Trophoblast cell (in vitro differentiated cells and primary cell): ENCODE measurements at regions not wholly inside any gene's neighbourhood (a gene's known extent, or its start where the extent isn't known, plus 50 kb on each side); places are given as distances from the start of the nearest gene placed in this dataset.

Source experiments
- DNase-seq, 2 donors: peaks; one replicate each; pipeline ENCODE4 v3.0.0-alpha.2; 2016
- H2AFZ ChIP-seq: 2 replicates; pipeline ENCODE4 v1.6.1; 2013; ENCODE audit warnings: low read length, moderate library complexity, mild to moderate bottlenecking; ENCODE audit not compliant: insufficient read depth, poor library complexity
- H2AK5ac ChIP-seq: 2 replicates; pipeline ENCODE4 v1.6.1; 2013; ENCODE audit warnings: mild to moderate bottlenecking, low read length
- H2BK120ac ChIP-seq: 2 replicates; pipeline ENCODE4 v1.6.1; 2013; ENCODE audit warnings: low read length, mild to moderate bottlenecking, moderate library complexity; ENCODE audit not compliant: insufficient read depth, poor library complexity
- H2BK12ac ChIP-seq: 2 replicates; pipeline ENCODE4 v1.6.1; 2013; ENCODE audit warnings: mild to moderate bottlenecking, low read length, moderate library complexity
- H2BK5ac ChIP-seq: 2 replicates; pipeline ENCODE4 v1.6.1; 2013; ENCODE audit warnings: low read length, low read depth, moderate library complexity, mild to moderate bottlenecking; ENCODE audit not compliant: poor library complexity
- H3K14ac ChIP-seq: 2 replicates; pipeline ENCODE4 v1.6.1; 2013; ENCODE audit warnings: mild to moderate bottlenecking, low read length
- H3K18ac ChIP-seq: 2 replicates; pipeline ENCODE4 v1.6.1; 2013; ENCODE audit warnings: mild to moderate bottlenecking, low read length
- H3K23ac ChIP-seq: 2 replicates; pipeline ENCODE4 v1.6.1; 2013; ENCODE audit warnings: low read length
- H3K27ac ChIP-seq: 2 replicates; pipeline ENCODE4 v1.5.1; 2013; ENCODE audit warnings: low read depth, mild to moderate bottlenecking, inconsistent platforms, low read length, moderate library complexity
- H3K27me3 ChIP-seq: 2 replicates; pipeline ENCODE4 v1.6.1; 2013; ENCODE audit warnings: inconsistent platforms, mild to moderate bottlenecking, low read length, moderate library complexity; ENCODE audit not compliant: insufficient read depth
- H3K36me3 ChIP-seq, 2 experiments: 1 replicate in 1 of 2; 2 replicates in 1 of 2; pipeline ENCODE4 v1.6.1; 2013; ENCODE audit warnings: low read length in 2 of 2, mild to moderate bottlenecking in 2 of 2, moderate library complexity in 1 of 2; ENCODE audit not compliant: insufficient read depth in 2 of 2, control insufficient read depth in 1 of 2
- H3K4ac ChIP-seq: 2 replicates; pipeline ENCODE4 v1.6.1; 2013; ENCODE audit warnings: low read depth, mild to moderate bottlenecking, low read length, moderate library complexity
- H3K4me1 ChIP-seq, 2 experiments: 1 replicate in 1 of 2; 2 replicates in 1 of 2; pipeline ENCODE4 v1.6.1; 2013; ENCODE audit warnings: low read length in 2 of 2, mild to moderate bottlenecking in 2 of 2, moderate library complexity in 1 of 2; ENCODE audit not compliant: insufficient read depth in 2 of 2, control insufficient read depth in 1 of 2
- H3K4me2 ChIP-seq: 2 replicates; pipeline ENCODE4 v1.6.1; 2013; ENCODE audit warnings: inconsistent platforms, mild to moderate bottlenecking, low read length, moderate library complexity
- H3K4me3 ChIP-seq: 2 replicates; pipeline ENCODE4 v1.5.1; 2013; ENCODE audit warnings: mild to moderate bottlenecking, low read depth, low read length, inconsistent platforms
- H3K79me1 ChIP-seq: one replicate; pipeline ENCODE4 v1.6.1; 2013; ENCODE audit warnings: low read length
- H3K79me2 ChIP-seq: 2 replicates; pipeline ENCODE4 v1.6.1; 2013; ENCODE audit warnings: low read length, mild to moderate bottlenecking; ENCODE audit not compliant: control insufficient read depth, insufficient read depth, poor library complexity
- H3K9ac ChIP-seq: 2 replicates; pipeline ENCODE4 v1.6.1; 2013; ENCODE audit warnings: mild to moderate bottlenecking, low read length
- H3K9me3 ChIP-seq: 2 replicates; pipeline ENCODE4 v1.6.1; 2013; ENCODE audit warnings: low read depth, mild to moderate bottlenecking, control low read depth, inconsistent platforms, low read length; ENCODE audit not compliant: insufficient read depth
- H4K12ac ChIP-seq: 2 replicates; pipeline ENCODE4 v1.6.1; 2013; ENCODE audit warnings: low read depth, mild to moderate bottlenecking, low read length, moderate library complexity
- H4K8ac ChIP-seq: 2 replicates; pipeline ENCODE4 v1.6.1; 2013; ENCODE audit warnings: low read depth, mild to moderate bottlenecking, low read length, moderate library complexity
- H4K91ac ChIP-seq: one replicate; pipeline ENCODE4 v1.6.1; 2013; ENCODE audit warnings: low read depth, mild to moderate bottlenecking, low read length, moderate library complexity
- WGBS: extraction: QIAGEN DNeasy Blood & Tissue Kit; methylation state at CpG from one replicate; pipeline ENCODE4 v1.1.7; 2013; ENCODE audit warnings: missing lambda C conversion rate; ENCODE audit not compliant: insufficient read length, insufficient coverage; ENCODE audit errors: extremely low coverage; 5-methylcytosine and 5-hydroxymethylcytosine counted together

DNA sequence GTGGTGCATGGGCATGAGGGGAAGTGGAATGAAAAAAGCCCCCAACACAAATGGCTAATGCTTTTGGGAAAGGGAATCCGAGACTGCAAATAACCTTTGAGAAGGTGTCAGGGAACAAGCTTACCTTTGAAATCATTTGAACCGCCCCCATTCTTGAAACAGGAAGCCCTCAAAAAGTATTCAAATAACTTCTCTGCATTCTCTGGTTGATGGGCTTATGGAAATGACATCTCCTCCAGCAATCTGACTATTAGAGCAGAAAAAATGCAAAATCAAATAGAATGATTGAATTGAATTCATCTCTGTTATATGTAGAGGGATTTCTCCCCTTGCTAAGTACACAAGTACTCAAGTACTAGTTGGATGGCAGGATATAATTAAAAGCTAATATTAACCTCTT is 409.9 kb downstream of the TMEM135 start:
- Histone ChIP-seq H3K4me3 (no peak overlapping the region), H3K27ac (no peak overlapping the region), H3K36me3 (no peaks in the 10 kb centered on the region), H3K27me3 (no peaks in the 10 kb centered on the region), H4K91ac (no peak overlapping the region), H2BK12ac (no peak overlapping the region), H2BK120ac (no peak overlapping the region), H3K14ac (no peak overlapping the region), H3K18ac (no peak overlapping the region), H3K79me2 (no peaks in the 10 kb centered on the region), H3K9me3 (no peaks in the 10 kb centered on the region), H3K4ac (no peak overlapping the region), H3K9ac (no peak overlapping the region), H3K79me1 (no peaks in the 10 kb centered on the region), H3K4me1 (no peaks in the 10 kb centered on the region), H3K23ac (no peak overlapping the region), H4K12ac (no peak overlapping the region), H4K8ac (no peak overlapping the region), H2AK5ac (no peak overlapping the region), H3K4me2 (no peak overlapping the region), H2BK5ac (no peak overlapping the region), H2AFZ (no peak overlapping the region)
- no peak for DNase-seq
- no CpG with 5 or more reads among the region's 2 CpGs for WGBS

- Histone ChIP-seq H3K36me3 (no peaks in the 10 kb centered on the region), H3K9me3 (no peaks in the 10 kb centered on the region), H2AFZ (no peak overlapping the region), H3K4ac (no peak overlapping the region), H3K4me2 (no peak overlapping the region), H3K23ac (no peak overlapping the region), H3K27ac (no peak overlapping the region), H3K79me2 (no peaks in the 10 kb centered on the region), H4K8ac (no peak overlapping the region), H3K4me3 (no peak overlapping the region), H2BK5ac (no peak overlapping the region), H3K79me1 (no peaks in the 10 kb centered on the region), H3K14ac (no peak overlapping the region), H3K18ac (no peak overlapping the region), H3K4me1 (no peaks in the 10 kb centered on the region), H3K9ac (no peak overlapping the region), H2AK5ac (no peak overlapping the region), H3K27me3 (no peaks in the 10 kb centered on the region), H2BK12ac (no peak overlapping the region), H4K12ac (no peak overlapping the region), H4K91ac (no peak overlapping the region), H2BK120ac (no peak overlapping the region)
- peak in 1 of 2 donors; percentile 64 for DNase-seq
- no CpG with 5 or more reads among the region's 1 CpG for WGBS
These were observed 407.3 kb downstream of the TMEM135 start for GRCh38 chr11:87444993-87445392.

GRCh38 chr11:87443707-87444106 is 406.0 kb downstream of the TMEM135 start:
- Histone ChIP-seq H2AFZ (no peak overlapping the region), H3K27me3 (no peaks in the 10 kb centered on the region), H4K91ac (no peak overlapping the region), H4K12ac (no peak overlapping the region), H3K4me3 (no peak overlapping the region), H2BK12ac (no peak overlapping the region), H3K14ac (no peak overlapping the region), H3K79me2 (no peaks in the 10 kb centered on the region), H3K9ac (no peak overlapping the region), H3K4me1 (no peaks in the 10 kb centered on the region), H3K27ac (no peak overlapping the region), H2BK5ac (no peak overlapping the region), H4K8ac (no peak overlapping the region), H3K4ac (no peak overlapping the region), H3K18ac (no peak overlapping the region), H3K36me3 (no peaks in the 10 kb centered on the region), H3K79me1 (no peaks in the 10 kb centered on the region), H2AK5ac (no peak overlapping the region), H3K9me3 (no peaks in the 10 kb centered on the region), H3K23ac (no peak overlapping the region), H3K4me2 (no peak overlapping the region), H2BK120ac (no peak overlapping the region)
- WGBS: no CpG with 5 or more reads among the region's 2 CpGs
- peak in 1 of 2 donors; percentile 11 for DNase-seq

DNA sequence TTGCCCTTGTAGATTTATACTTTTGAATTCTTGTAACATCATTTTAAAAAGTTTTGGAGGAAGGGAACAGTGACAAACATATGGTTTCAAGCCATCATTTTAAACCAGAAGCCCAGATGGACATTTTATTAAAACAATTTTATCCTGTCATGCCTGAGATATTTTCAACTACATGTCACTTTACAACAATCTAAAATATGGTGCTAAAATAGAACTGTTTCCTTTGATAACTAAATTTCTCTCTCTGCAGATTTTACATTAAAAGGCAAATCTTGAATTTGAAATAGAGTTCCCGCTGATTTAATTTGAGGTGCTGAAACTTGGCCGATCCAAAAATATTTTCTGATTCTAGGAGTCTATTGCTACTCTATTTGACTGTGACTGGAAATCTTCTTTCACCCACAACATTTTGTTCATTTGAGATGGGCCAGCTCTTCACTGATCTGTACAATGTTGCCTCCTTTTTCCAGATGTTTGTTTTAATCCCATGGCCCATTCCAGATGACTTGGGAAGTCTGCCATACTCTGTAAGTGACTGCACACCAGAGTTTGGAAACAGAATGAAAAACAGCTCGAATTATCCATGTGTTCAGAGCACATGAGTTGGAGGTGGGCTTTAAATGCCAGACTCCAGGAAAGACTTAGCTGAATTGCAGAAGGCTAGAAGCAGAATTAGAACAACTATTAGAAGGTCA is 402.5 kb downstream of the TMEM135 start:
- H3K9ac ChIP-seq: no peak overlapping the region
- H3K23ac ChIP-seq: no peak overlapping the region
- H3K27ac ChIP-seq: no peak overlapping the region
- H2AFZ ChIP-seq: no peak overlapping the region
- no peak overlapping the region for H3K14ac ChIP-seq
- no peak overlapping the region for H4K12ac ChIP-seq
- no peak overlapping the region for H3K4me3 ChIP-seq
- no peaks in the 10 kb centered on the region for H3K79me1 ChIP-seq
- no peak overlapping the region for H3K4ac ChIP-seq
- H3K18ac ChIP-seq: no peak overlapping the region
- H4K8ac ChIP-seq: no peak overlapping the region
- DNase-seq: peak in 1 of 2 donors; percentile 50
- WGBS: no CpG with 5 or more reads among the region's 3 CpGs
- no peaks in the 10 kb centered on the region for H3K9me3 ChIP-seq
- H3K27me3 ChIP-seq: no peaks in the 10 kb centered on the region
- no peak overlapping the region for H2BK120ac ChIP-seq
- no peaks in the 10 kb centered on the region for H3K4me1 ChIP-seq
- H3K79me2 ChIP-seq: no peaks in the 10 kb centered on the region
- no peak overlapping the region for H2BK12ac ChIP-seq
- H2AK5ac ChIP-seq: no peak overlapping the region
- H4K91ac ChIP-seq: no peak overlapping the region
- no peak overlapping the region for H3K4me2 ChIP-seq
- H2BK5ac ChIP-seq: no peak overlapping the region
- no peaks in the 10 kb centered on the region for H3K36me3 ChIP-seq
